ENCODE measurements at regions not wholly inside any gene's neighbourhood (a gene's known extent, or its start where the extent isn't known, plus 50 kb on each side); places are given as distances from the start of the nearest gene placed in this dataset.

DNA sequence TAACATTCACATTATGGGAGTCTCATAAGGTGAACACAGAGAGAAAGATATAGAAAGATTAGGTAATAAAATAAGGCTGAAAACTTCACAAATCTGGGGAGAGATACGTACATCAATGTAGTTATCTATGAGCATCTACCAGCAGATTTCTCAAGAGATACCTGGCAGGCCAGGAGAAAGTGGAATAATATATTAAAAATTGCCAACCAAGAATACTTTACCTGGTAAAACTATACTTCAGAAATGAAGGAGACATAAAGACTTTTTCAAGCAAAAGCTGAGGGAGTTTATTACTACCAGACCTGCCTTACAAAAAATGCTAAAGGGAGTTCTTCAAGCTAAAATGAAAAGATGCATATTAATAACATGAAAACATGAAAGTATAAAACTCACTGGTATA, 78.8 kb upstream of the COMTD1 start:
- no peaks in the 10 kb centered on the region for H3K36me3 ChIP-seq
- TF ChIP-seq, protein P1, sequence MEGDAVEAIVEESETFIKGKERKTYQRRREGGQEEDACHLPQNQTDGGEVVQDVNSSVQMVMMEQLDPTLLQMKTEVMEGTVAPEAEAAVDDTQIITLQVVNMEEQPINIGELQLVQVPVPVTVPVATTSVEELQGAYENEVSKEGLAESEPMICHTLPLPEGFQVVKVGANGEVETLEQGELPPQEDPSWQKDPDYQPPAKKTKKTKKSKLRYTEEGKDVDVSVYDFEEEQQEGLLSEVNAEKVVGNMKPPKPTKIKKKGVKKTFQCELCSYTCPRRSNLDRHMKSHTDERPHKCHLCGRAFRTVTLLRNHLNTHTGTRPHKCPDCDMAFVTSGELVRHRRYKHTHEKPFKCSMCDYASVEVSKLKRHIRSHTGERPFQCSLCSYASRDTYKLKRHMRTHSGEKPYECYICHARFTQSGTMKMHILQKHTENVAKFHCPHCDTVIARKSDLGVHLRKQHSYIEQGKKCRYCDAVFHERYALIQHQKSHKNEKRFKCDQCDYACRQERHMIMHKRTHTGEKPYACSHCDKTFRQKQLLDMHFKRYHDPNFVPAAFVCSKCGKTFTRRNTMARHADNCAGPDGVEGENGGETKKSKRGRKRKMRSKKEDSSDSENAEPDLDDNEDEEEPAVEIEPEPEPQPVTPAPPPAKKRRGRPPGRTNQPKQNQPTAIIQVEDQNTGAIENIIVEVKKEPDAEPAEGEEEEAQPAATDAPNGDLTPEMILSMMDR (IDR thresholded peaks at IDR 0.05) = no peak
- H3K27me3 ChIP-seq = no peaks in the 10 kb centered on the region
- no peaks in the 10 kb centered on the region for H3K4me1 ChIP-seq (ENCODE audit: control insufficient read depth in 1 of 2, insufficient read depth in 1 of 2, low read depth in 1 of 2, low read length in 1 of 2)
- H3K9me3 ChIP-seq = no peaks in the 10 kb centered on the region
- H3K4me3 ChIP-seq (ENCODE audit: low read depth in 1 of 2, low read length in 1 of 2) = no peak overlapping the region
- no peak overlapping the region for H3K27ac ChIP-seq

DNA sequence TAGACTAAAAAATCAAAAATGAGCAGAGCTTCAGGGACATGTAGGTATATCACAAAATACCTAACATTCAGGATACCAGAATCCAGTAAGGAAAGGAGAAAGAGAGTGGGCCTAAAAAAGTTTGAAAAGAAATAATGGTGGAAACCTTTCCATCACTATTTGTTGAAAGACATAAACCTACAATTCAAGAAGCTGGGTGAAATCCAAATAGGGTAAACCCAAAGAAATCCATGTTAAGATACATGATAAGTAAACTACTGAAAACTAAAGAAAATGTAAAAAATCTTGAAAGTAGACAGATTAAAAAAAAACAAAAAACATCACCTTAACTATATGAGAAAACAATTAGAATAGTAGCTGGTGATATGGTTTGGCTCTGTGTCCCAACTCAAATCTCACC, 76.7 kb upstream of the COMTD1 start:
- TF ChIP-seq, protein P1 (IDR thresholded peaks at IDR 0.05) = no peak
- Histone ChIP-seq H3K36me3 (no peaks in the 10 kb centered on the region), H3K4me1 (ENCODE audit: control insufficient read depth in 1 of 2, insufficient read depth in 1 of 2, low read depth in 1 of 2, low read length in 1 of 2) (no peaks in the 10 kb centered on the region), H3K9me3 (no peaks in the 10 kb centered on the region), H3K27me3 (no peaks in the 10 kb centered on the region), H3K27ac (no peak overlapping the region), H3K4me3 (ENCODE audit: low read depth in 1 of 2, low read length in 1 of 2) (no peak overlapping the region)

DNA sequence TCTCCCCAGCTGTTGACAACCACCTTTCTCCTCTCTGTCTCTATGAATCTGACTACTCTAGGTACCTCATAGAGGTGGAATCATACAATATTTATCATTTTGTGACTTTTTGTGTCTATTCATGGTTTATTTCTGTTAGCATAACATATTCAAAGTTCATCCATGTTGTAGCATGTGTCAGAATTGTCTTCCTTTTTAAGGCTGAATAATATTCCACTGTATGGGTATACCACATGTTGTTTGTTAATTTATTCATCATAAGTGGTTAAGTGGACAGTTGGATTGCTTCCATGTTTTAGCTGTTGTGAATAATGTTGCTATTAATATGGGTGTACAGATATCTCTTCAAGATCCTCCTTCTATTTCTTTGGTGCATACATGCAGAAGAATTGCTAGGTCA, 69.9 kb upstream of the COMTD1 start:
- H3K4me1 ChIP-seq (ENCODE audit: control insufficient read depth in 1 of 2, insufficient read depth in 1 of 2, low read depth in 1 of 2, low read length in 1 of 2) = no peaks in the 10 kb centered on the region
- H3K9me3 ChIP-seq = peaks cover 3% of the 10 kb centered on the region
- no peak overlapping the region for H3K4me3 ChIP-seq (ENCODE audit: low read depth in 1 of 2, low read length in 1 of 2)
- no peaks in the 10 kb centered on the region for H3K36me3 ChIP-seq
- H3K27ac ChIP-seq = no peak overlapping the region
- H3K27me3 ChIP-seq = no peaks in the 10 kb centered on the region
- TF ChIP-seq, protein P1 (IDR thresholded peaks at IDR 0.05) = no peak

DNA sequence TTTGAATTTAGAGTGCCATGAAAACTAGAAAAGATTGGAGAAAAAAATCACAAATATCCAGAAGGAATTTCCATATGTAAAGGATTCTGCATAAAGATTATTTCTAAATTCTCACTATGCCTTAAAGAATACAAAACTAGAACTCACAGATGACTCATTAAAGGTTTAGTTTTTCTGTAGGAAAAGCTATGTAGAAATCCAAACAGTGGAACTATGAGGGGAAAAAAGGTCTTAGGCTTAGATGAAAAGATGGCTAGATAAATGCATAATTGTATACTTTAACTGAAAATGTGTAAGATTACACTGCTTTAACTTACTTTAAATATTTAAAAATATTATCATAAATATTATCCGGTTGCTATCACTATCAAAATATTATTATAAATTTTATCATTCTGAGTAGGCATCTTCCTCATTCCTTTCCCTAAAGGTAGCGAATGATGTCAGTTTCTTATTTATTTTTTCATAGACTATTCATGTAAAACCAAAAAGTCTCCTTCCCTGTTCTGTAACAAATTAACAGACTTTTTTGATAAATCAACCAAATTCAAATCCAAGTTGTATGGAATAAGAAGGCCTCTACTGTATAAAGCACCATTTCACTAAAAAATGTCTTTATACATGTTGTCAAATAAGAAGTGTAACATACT, 69.1 kb upstream of the COMTD1 start:
- TF ChIP-seq, protein P1 (IDR thresholded peaks at IDR 0.05) = no peak
- Histone ChIP-seq H3K4me1 (ENCODE audit: control insufficient read depth in 1 of 2, insufficient read depth in 1 of 2, low read depth in 1 of 2, low read length in 1 of 2) (no peaks in the 10 kb centered on the region), H3K36me3 (no peaks in the 10 kb centered on the region), H3K27ac (no peak overlapping the region), H3K27me3 (no peaks in the 10 kb centered on the region), H3K9me3 (peaks cover 3% of the 10 kb centered on the region), H3K4me3 (ENCODE audit: low read depth in 1 of 2, low read length in 1 of 2) (no peak overlapping the region)

DNA sequence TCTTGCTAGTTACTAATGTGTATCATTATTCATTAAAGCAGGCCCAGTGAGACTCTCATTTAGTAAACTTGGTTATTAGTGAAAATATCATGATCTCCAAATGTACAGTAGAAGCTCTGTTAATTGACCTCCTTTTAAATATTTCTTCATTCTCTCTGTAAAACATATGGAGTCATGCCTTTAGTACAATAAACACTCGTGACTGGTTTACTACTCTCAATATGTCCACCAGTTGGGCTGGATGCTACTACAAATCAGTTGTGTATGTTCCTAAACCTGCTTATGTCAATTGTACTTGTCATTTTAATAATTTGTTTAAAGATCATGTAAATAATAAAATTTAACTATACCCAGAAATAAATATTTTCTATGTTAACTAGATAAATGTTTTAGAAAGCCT, 68.6 kb upstream of the COMTD1 start:
- Histone ChIP-seq H3K27ac (no peak overlapping the region), H3K4me1 (ENCODE audit: control insufficient read depth in 1 of 2, insufficient read depth in 1 of 2, low read depth in 1 of 2, low read length in 1 of 2) (no peaks in the 10 kb centered on the region), H3K27me3 (no peaks in the 10 kb centered on the region), H3K9me3 (peaks cover 3% of the 10 kb centered on the region), H3K4me3 (ENCODE audit: low read depth in 1 of 2, low read length in 1 of 2) (no peak overlapping the region), H3K36me3 (no peaks in the 10 kb centered on the region)
- TF ChIP-seq, protein P1 (IDR thresholded peaks at IDR 0.05) = no peak
